HG03039 (cell line): ENCODE measurements at regions not wholly inside any gene's neighbourhood (a gene's known extent, or its start where the extent isn't known, plus 50 kb on each side); places are given as distances from the start of the nearest gene placed in this dataset.

Source experiments
- ATAC-seq: cut with Tn5 transposase; IDR thresholded peaks from one replicate; pipeline ENCODE4 v1.9.1; 2021; ENCODE audit warnings: mild to moderate bottlenecking, moderate library complexity; ENCODE audit not compliant: unreplicated experiment

DNA sequence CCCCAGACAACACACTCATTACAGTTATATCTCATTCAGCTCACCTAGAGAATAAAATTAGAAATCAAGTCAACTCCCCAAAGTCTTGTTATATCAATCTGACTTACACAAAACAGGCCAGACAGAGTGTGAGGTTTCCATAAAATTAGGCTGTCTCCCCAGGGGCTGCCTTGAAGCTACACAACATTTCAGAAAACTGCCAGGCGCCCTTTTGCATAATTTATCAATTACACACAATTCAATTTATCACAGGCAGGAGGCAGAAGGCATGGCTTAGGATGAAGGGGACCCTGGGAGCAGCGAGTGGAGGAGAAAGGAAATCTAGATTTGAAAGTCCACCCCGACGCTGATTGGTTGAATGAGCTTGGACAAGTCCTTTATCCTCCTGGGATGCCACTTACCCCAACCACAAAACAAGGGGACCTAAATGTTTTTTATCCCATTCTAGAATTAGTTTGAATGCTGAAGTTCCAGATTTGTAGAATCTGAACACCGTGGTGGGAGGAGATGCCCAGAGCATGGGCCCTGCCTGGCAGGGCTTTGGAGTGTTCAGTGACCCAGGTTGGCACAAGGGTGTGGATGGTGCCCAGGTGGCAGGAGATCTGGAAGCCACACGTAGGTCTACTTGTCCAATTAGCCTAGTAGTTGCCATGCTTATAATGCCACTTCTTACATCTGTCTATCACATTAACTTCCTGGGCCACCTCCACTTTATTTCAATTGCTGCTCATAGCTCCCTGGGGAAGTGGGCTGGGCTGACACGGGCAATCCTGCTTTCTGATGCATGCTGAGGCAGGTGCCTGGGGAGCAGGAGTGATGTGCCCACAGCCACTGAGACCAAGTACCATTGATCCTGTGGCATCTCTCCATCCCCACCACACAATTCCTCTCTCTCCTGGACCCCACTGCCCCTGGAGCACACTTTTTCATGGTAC lies 119.8 kb upstream of the TLE3 start:
- ATAC-seq = no peak

DNA sequence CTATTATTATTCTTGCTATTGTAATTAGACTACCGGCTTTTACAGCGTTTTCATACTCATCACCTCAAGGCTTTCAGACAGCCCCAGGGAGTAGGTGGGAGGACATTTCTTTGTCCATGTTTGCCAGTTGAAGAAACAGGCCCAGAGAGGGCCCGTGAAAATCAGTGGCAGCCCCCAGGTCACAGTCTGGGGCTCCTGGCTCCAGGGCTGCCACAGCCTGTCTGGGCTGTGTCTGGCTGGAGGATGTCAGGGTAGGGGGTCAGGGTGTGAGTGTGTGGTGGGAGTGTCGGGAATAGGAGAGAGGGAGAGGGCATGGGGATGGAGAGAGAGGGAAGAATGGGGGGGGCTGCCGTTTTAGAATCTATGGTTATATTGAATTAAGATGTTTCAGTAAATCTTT lies 118.2 kb upstream of the TLE3 start:
- ATAC-seq = no peak

DNA sequence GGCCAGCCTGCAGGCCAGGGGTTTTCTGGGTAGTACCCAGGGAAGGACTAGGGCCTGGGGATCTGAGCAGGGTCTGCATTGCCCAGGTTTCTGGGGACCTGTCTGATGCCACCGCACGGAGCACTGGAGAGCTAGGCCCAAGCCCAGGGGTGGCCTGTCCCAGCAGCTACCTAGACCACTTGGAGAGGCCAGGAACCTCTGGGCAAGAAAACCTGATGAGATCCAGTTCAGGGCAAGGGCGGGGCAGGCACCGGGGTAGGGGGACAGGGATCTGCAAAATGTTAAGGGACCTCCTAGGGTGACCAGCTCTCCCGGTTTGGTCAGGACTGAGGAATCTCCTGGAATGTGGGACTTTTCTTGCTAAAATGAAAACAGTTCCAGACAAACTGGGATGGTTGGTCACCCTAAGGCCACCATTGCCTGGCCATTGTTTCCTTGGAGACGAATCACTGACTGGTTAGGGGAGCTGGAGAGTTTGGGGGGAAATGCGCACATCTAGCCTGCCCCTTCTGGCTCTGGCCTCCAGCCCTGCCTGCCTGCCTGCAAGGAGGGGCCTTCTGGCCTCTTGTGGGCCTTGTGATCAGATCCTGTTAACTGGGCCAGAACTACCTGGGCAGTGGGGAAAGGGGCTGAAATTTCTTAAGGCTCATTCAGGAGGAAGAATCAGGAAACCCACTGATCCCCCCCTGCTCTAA lies 117.4 kb upstream of the TLE3 start:
- ATAC-seq = no peak

DNA sequence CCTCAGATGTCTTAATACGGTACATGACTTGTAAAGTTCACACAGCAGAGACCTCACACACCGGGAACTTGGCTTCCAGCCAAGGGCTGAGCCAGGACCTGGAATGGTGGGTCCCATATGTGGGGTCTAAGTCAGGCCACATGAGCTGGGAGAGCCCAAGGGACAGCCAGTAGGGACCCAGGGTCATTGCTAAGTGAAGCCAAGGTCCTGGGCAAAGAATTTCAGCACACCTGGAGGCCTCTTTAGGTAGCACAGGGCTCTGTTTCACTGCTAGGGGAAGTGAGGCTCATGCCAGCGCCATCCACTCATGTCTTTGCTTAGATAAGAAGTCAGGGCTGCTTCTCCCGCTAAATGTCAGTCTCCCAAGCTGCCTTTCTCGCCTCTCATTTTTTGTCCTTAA lies 116.6 kb upstream of the TLE3 start:
- no peak for ATAC-seq

DNA sequence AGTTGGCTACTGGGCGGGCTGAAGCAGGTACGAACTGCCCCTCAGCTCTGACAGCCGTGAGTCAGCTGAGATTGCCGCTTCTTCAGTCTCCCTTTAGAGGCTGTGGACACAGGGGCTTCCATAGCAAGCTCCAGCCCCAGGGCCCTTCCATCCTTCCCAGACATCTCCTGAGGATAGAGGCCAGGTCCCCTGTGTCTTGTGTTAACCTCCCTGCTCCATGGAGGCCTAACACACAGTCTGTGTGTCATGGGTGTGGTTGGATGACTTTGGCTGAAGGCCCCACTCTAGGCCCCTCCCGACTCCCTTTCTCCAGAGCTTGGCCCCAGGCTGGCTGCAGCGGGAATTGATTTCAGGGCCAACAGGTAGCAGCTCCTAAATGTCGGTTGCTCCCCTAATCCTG lies 116.1 kb upstream of the TLE3 start:
- no peak for ATAC-seq

DNA sequence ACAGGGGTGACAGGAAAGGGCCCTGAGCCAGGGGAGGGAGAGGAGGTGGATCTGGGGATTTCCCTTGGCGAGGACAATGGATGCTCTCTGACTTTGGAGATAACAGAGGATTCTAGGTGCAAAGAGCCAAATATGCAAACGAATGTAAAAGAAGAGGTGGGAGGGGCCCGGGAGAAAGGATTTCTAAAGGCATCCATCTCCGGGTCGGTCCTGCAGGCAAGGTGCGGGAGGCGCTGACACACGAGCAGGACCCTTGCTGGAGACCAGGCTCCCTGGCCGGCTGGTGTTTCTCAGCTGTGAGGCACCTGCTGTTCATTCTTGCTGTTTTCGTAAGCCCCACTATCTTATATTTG lies 115.2 kb upstream of the TLE3 start:
- ATAC-seq = no peak

DNA sequence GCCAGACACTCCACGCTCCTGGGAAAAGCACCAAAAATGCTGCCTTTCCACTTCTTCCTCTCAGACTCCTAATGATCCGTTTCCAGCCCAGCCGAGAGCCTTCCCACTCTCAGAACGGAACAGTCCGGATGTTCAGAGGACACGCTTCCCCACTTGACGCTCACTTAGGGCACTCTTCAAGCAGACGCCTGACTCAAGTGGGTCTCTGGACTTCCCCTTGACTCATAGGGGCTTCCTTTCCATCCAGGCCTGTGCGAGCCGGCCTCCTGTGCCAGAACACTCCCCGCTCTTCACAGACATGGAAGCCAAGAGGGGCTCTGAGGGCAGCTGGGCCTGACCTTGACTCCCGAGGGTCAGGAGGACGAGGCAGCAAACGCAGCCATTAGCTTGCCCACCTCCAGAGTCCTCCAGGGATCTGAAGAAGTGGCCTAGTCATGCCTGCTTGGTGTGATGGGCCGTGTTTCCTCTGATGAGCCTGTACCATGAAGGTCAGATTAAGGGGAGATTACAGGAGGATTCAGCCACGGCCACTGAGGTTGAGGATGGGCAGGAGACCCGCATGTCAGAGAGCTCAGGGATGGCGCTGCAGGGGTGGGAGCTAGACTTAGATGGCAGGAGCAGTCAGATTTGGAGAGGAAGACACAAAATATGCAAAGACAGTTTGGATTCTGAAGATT lies 114.7 kb upstream of the TLE3 start:
- ATAC-seq = no peak

DNA sequence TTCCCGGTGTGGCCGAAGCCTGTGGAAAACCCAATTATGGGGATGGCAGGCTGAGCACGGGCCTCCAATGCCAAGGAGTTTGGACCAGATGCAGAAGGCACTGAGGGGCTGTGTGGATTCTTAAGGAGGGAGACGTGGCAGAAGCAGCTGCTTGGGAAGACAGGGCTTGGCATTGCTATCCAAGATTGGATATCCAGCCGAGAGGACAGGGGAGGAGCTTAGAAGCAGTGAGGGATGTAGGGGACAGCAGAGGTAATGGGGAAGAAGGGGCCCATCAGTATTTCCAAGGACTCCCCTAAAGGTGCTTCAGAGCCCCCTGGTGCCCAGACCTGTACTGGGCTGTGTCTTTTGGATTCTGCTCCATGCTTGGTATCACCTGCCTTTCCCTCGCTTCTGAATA lies 112.8 kb upstream of the TLE3 start:
- ATAC-seq = no peak

DNA sequence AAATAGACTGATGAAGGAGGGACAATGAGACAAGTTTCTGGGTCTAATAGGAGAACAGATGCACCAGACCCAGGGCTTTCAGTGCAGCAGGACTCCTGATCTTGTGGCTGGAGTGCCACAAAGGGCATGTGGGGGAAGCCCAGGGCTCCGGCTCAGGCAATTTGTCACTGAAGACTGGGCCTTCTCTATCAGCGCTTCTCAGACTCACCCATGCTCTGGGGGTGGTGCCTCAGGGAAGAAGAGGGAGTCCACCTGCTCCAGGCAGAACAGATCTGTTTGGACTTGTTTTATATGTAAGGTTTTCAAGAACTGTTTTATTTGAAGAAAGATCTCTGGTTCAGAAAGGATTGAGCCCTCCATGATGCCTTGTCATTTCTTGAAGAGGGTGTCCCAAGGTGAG lies 112.4 kb upstream of the TLE3 start:
- no peak for ATAC-seq

DNA sequence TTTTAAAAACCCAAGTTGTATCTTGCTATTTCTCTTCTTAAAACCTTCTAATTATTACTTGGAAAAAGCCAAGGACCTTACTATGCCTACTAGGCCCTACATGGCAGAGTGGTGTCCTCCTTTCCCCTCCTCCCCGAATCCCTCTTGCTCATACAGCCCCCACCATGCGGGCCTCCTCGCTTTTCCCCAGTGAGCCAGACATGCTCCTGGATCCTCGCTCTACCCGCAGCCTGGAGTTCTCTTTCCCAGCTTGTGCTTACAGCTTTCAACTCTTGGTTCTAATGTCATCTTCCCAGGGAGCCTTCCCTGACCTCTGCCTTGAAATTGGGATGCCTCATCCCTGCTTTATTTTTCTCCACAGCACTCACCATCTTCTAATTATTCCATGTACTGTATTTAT lies 111.8 kb upstream of the TLE3 start:
- ATAC-seq = no peak

DNA sequence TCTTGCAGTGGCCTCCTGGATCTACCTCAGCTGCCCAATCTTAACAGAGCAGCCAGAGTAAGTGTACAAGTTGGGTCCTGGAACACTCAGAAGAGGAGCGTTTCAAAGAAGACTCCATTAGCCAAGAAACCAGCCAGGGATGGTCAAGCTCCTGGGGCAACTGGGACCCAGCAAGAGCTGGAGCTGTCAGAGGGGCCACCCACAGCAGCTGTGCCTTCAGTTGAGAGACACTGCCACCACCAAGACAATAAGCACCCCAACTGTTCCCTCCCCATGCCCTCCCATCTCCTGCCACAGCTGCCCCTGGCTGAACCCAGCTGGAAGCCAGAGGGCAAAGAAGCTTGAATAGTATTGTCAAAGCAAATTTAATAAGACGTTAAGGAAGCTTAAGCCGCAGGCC lies 110.6 kb upstream of the TLE3 start:
- no peak for ATAC-seq

DNA sequence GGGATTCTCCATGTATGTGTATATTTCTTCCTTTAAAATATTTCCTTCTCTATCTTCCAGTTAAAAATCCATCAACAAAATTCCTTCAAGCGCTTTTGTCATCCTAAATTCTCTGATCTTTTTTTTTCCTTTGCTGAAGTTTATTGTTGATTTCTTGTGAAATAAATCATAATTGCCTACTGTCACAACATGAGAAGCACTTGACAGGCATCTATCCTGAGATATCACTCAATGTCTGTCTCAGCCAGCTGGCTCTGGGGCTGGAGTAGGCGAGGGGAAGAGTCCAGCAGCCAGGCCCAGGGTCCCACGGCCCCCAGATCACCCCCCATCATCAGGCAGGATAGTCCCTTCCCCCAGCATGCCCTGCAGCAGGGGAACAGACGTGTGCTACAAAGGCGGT lies 109.0 kb upstream of the TLE3 start:
- ATAC-seq = no peak

DNA sequence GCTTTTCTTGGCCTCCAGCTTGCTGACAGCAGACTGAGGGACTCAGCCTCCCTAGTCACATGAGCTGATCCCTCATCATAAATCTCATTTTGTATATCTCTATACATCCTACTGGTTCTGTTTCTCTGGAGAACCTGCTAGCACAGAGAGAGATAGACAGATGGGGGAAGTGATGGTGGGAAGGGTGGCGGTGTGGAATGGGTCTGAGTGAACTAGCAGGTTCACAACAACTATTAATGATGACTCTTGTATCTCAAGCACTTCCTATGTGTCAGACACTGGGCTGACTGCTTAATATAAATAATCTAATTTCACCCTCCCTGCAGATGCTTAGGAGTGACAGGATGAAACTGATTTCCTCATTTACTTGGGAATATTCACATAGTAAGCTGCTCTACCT lies 106.9 kb upstream of the TLE3 start:
- no peak for ATAC-seq

DNA sequence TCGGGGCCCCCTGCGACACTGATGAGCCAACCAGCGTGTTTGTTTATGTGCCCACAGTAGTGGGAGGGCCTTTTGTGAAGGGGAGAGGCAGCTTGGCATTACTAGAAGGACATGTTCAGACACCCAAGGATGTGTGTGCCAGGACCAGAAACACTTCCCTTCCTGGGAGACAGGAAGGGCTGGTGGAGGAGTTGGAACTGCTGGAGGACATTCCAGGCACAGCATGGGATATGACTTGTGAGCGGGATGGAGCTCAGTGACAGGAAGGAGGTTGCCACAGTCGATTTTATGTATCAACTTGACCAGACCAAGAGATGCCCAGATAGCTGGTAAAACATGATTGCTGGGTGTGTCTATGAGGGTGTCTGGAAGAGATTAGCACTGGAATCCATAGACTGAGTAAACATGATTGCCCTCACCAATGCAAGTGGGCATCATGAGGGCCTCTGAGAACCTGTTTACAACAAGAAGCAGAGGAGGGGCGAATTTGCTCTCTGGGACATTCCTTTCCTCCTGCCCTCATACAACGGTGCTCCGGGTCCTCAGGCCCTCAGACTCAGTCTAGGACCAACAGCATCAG lies 106.4 kb upstream of the TLE3 start:
- ATAC-seq = no peak

DNA sequence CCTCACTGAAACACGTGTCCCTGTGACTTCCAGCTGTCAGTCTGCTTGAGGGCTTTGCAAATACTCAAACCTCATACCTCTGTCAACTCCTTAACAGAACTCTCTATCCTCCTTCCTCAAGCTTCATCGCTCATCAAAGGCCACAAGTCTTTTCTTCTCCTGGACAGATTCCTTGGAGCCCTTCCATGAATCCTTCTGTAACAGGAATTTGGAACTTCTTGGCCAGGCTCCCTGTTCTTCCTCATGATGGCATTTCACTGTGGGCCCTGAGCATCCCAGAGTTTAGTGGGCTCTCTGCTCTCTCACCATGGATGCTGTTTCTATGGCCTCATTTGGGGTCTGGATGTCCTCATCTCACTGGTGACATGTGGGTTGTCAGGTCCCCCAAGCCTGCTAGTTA lies 105.0 kb upstream of the TLE3 start:
- no peak for ATAC-seq

DNA sequence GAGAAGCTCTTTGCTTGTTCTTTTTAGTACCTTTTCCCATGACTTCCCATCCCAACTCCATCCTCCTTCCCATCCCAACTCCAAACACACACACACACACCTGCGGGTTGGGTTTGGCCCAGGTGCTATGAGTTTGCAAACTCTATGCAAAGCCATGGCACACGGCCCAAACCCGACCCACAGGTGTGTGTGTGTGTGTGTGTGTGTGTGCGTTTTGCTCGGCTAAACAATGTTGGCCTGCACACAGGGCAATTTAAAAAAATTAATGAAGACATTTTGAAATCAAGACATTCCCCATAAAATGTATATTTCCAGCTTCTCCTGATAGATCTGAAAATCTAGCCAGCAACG lies 103.7 kb upstream of the TLE3 start:
- ATAC-seq = no peak

DNA sequence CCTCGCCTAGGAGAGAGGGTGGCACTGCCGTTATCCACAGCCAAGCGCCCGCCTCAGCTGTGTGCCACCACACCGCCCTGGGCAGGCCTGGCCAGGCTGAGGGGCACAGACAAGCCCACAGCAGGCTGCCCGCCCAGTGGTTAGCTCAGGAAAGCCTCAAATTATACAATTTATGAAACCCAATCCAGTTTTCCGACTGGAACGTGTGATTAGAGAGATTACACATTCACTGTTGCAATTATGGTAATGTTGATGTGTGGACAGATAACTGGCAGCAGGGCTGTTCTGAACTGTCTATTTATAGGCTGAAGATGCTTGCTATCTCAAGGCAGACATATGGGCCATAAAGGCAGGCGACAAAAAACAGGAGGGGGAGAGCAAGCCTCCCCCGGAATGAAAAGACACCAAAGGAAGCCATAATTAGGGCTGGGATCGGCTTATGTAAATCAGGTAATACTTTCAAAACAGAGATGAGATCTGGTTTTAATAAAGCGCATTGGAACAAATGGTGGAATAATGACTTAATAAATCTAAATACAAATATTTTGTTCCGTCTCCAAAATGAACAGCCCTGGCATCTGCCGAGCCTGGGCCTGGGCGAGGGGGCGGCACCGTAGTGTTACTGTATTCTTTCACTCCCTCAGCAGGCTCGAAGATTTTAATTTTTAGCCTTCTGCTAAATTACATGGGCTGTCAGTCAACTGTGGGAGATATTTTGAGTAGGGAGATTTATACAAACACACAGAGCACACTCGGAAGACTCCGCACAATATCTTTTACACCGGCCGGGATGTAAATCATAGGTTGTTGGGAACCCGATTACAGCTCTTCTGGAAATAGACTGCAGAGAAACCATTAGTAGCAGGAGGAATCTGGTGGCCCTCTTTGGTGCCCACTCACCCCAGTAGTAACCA lies 103.1 kb upstream of the TLE3 start:
- no peak for ATAC-seq

DNA sequence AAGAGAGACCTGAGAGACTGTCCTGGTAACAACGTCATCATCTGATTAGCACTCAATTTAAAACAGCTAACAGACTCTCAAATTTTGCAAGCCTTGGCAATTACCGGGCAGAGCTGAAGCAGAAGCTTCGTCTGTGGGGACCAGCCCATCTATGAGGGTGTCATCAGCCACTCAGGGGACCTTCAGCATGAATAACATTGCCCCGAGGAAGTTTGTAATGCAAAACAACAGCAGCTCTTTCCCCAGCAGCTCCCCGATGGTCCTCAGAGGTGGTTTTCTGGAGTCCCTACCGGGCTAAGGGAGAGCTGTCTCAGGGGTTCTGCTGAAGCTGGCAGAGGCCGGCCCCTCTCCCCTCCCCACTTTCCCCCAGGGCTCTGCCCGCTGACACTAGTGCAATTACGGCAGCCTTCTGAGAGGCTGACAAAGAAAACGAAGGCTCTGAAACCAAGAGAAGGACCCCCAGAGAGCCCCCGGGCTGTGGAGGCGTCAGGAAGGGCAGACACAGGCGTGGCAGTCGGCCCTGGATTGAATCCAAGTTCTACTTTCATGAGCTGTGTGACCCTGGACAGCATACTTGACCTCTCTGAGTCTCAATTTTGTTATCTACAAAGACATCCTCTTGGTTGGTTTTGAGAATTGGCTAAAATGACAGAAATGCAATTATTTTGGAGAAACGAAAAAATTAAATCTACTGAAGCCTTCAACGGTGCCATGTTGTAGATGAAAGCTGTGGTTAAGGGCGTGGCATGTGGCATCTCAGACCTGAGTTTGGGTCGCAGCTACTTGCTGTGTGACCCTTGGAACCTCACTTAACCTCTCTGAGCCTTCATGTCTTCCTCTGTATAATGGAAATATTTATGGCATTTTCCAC lies 102.1 kb upstream of the TLE3 start:
- ATAC-seq = no peak

DNA sequence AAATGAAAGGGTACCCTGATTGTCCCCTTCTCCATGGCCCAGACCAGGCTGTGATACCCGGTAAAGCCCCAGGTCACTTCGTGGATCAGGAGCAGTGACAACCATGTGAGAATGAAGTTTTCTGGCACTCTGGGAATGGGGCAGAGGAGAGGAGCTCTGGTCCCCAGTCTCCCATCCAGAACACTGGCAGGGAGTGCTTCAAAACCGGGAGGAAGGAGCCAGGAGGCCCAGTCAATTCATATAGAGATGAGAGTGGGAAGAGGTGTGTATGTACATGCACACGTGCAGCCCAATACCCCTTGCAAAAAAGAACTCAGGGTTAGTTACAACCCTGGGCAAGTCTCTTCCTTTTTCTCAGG lies 101.4 kb upstream of the TLE3 start:
- no peak for ATAC-seq
